NT2/D1 (cell line): ENCODE measurements at regions not wholly inside any gene's neighbourhood (a gene's known extent, or its start where the extent isn't known, plus 50 kb on each side); places are given as distances from the start of the nearest gene placed in this dataset.

Experiments
- DNase-seq: peaks from one replicate; pipeline ENCODE4 v3.0.0-alpha.2; 2011; ENCODE audit warnings: low read depth, low spot score
- H3K27me3 ChIP-seq: 2 replicates; pipeline ENCODE4 v1.6.0; 2011; ENCODE audit warnings: mild to moderate bottlenecking; ENCODE audit not compliant: insufficient read length, insufficient read depth
- H3K36me3 ChIP-seq: 2 replicates; pipeline ENCODE4 v1.6.1; 2011; ENCODE audit warnings: mild to moderate bottlenecking, low read length, mixed read lengths; ENCODE audit not compliant: insufficient read depth, insufficient read length
- H3K4me1 ChIP-seq: 2 replicates; pipeline ENCODE4 v1.5.1; 2011; ENCODE audit not compliant: insufficient read depth, insufficient read length
- H3K4me3 ChIP-seq: 2 replicates; pipeline ENCODE4 v1.5.1; 2011; ENCODE audit warnings: low read depth; ENCODE audit not compliant: insufficient read length
- H3K9ac ChIP-seq: 2 replicates; pipeline ENCODE4 v1.6.0; 2011; ENCODE audit warnings: low read depth; ENCODE audit not compliant: insufficient read length
- H3K9me3 ChIP-seq: 2 replicates; pipeline ENCODE4 v1.5.1; 2011; ENCODE audit warnings: mild to moderate bottlenecking, low read length; ENCODE audit not compliant: insufficient read depth
- SUZ12 ChIP-seq: IDR thresholded peaks from 2 replicates; pipeline ENCODE4 v1.6.1; 2011; ENCODE audit not compliant: insufficient read length, insufficient read depth; ENCODE audit errors: extremely low read depth
- YY1 ChIP-seq: IDR thresholded peaks from 2 replicates; pipeline ENCODE4 v1.6.1; 2011; ENCODE audit not compliant: insufficient read length, insufficient read depth
- ZNF274 ChIP-seq: IDR thresholded peaks from 2 replicates; pipeline ENCODE4 v1.6.1; 2011; ENCODE audit warnings: mild to moderate bottlenecking, low read depth, low read length

- Histone ChIP-seq H3K4me3 (no peak overlapping the region), H3K27me3 (no peaks in the 10 kb centered on the region), H3K36me3 (no peaks in the 10 kb centered on the region), H3K9ac (no peak overlapping the region), H3K9me3 (peaks cover 9% of the 10 kb centered on the region; the same call in 1 of the 2 replicates), H3K4me1 (no peaks in the 10 kb centered on the region)
- DNase-seq: no peak
- TF ChIP-seq YY1: no peak
Observed at GRCh38 chr3:72183489-72183888, 398.5 kb upstream of the PROK2 start.

DNA sequence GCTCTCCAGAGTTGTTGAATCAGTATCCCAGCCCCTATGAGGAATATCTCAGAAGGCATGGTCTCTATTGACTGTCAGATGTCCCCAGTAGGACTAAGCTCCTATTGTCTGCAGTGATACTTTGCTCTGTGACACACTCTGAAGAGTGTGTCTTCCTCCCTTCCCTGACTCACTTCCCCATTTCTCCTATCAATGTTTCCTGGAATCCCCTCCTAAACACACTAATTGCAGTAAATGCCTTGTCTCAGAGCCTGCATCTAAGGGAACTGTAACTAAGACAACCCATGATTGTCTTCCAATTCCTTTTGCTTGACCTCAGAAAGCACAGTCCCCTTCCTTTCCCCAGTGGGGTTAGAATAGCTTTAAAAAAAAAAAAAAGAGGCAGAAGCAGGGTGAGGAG lies 397.3 kb upstream of the PROK2 start:
- peaks cover 4% of the 10 kb centered on the region for H3K4me1 ChIP-seq
- TF ChIP-seq ZNF274 (no peak), SUZ12 (no peak), YY1 (no peak)
- no peak overlapping the region for H3K9ac ChIP-seq
- H3K4me3 ChIP-seq: no peak overlapping the region
- no peak for DNase-seq
- peaks cover 9% of the 10 kb centered on the region; the same call in 1 of the 2 replicates for H3K9me3 ChIP-seq
- H3K27me3 ChIP-seq: no peaks in the 10 kb centered on the region
- no peaks in the 10 kb centered on the region for H3K36me3 ChIP-seq

- Histone ChIP-seq H3K27me3 (no peaks in the 10 kb centered on the region), H3K36me3 (no peaks in the 10 kb centered on the region), H3K4me3 (no peak overlapping the region), H3K9ac (no peak overlapping the region), H3K9me3 (peaks cover 9% of the 10 kb centered on the region; the same call in 1 of the 2 replicates), H3K4me1 (peaks cover 11% of the 10 kb centered on the region)
- no peak for DNase-seq
- TF ChIP-seq ZNF274: no peak
- no peak for TF ChIP-seq SUZ12
- TF ChIP-seq YY1: no peak
Observed at GRCh38 chr3:72181251-72181650, 396.3 kb upstream of the PROK2 start.

GRCh38 chr3:72180405-72180804 lies 395.5 kb upstream of the PROK2 start:
- H3K4me1 ChIP-seq: peaks cover 11% of the 10 kb centered on the region
- H3K9me3 ChIP-seq: peaks cover 9% of the 10 kb centered on the region; the same call in 1 of the 2 replicates
- no peaks in the 10 kb centered on the region for H3K36me3 ChIP-seq
- DNase-seq: no peak
- no peak overlapping the region for H3K9ac ChIP-seq
- no peaks in the 10 kb centered on the region for H3K27me3 ChIP-seq
- H3K4me3 ChIP-seq: no peak overlapping the region
- TF ChIP-seq SUZ12 (no peak), ZNF274 (no peak), YY1 (no peak)

- peaks cover 11% of the 10 kb centered on the region for H3K4me1 ChIP-seq
Observed at GRCh38 chr3:72179107-72179464, 394.1 kb upstream of the PROK2 start.

GRCh38 chr3:72178463-72179106 lies 393.6 kb upstream of the PROK2 start:
- H3K4me1 ChIP-seq: peaks cover 11% of the 10 kb centered on the region
- DNase-seq: no peak

More at GRCh38 chr3:72179107-72179464, 394.1 kb upstream of the PROK2 start:
- H3K4me3 ChIP-seq: no peak overlapping the region
- DNase-seq: no peak
- no peaks in the 10 kb centered on the region for H3K27me3 ChIP-seq
- no peaks in the 10 kb centered on the region for H3K36me3 ChIP-seq
- no peak overlapping the region for H3K9ac ChIP-seq
- TF ChIP-seq YY1: no peak
- no peak for TF ChIP-seq SUZ12
- TF ChIP-seq ZNF274: no peak
- peaks cover 9% of the 10 kb centered on the region; the same call in 1 of the 2 replicates for H3K9me3 ChIP-seq

DNA sequence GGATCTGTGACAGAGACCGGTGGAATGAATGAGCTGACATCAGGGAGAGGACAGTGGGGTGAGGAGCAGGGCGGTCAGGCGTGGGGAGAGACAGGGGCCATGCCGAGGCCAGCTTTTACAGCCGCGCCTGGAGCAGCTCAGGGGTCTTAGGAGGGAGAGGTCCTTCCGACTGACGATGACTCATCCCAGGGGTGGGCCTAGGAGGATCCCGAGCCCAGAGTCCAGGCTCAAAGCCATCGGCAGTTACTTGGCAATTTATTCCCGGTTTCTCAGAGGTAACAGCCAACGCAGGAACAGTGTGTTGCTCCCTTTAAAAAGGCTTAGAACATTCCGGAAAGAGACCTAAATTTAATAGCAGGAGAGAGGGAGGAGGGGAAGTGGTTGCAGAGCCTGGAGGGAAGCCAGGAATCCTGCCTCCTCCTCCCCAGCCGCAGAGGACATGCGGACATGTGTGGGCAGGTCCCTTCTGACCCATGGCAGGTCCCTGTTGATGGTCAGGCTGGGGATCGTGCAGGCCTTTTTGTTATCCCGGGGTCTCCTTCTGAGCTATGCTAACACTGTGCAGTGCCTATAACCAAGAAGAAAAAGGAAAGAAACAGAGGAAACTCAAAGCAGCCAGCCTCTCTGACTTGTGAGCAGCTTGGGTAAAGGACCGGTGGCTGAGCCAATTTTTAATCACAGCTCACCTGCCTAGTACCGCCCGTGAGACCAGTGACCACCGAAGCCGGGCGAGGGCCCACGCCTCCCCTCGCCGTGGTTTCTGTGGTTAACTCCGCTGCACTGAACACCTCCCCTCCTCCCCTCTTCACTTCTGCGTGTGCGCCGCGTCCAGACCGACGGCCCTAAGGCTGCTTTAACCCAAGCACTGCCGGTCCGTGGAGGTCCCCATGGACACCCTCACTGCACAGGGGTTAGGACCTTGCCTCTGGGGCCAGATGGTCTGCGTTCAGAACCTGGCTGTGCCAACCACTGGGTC lies 392.4 kb upstream of the PROK2 start:
- H3K9me3 ChIP-seq: no peaks in the 10 kb centered on the region
- TF ChIP-seq YY1 (no peak), SUZ12 (no peak), ZNF274 (no peak)
- no peaks in the 10 kb centered on the region for H3K27me3 ChIP-seq
- peaks cover 11% of the 10 kb centered on the region for H3K4me1 ChIP-seq
- H3K4me3 ChIP-seq: no peak overlapping the region
- H3K9ac ChIP-seq: peak overlapping the region; percentile 7
- no peaks in the 10 kb centered on the region for H3K36me3 ChIP-seq
- DNase-seq: no peak

More at GRCh38 chr3:72178463-72179106, 393.6 kb upstream of the PROK2 start:
- Histone ChIP-seq H3K9me3 (peaks cover 5% of the 10 kb centered on the region; the same call in 1 of the 2 replicates), H3K36me3 (no peaks in the 10 kb centered on the region), H3K27me3 (no peaks in the 10 kb centered on the region), H3K4me3 (no peak overlapping the region), H3K9ac (no peak overlapping the region)
- no peak for TF ChIP-seq ZNF274
- no peak for TF ChIP-seq SUZ12
- no peak for TF ChIP-seq YY1
